OCI-LY7 (cell line): ENCODE measurements at regions not wholly inside any gene's neighbourhood (a gene's known extent, or its start where the extent isn't known, plus 50 kb on each side); places are given as distances from the start of the nearest gene placed in this dataset.

Experiments
- BruUV-seq: library from RNA; stranded (reverse); fragments of 400-500 nt; replicated peaks from 2 replicates; lab custom pipeline; 2021; lab: Mats Ljungman, UMichigan
- CTCF ChIA-PET: fragments of 300-600 bp; sonication (Branson Sonifier 250); formaldehyde crosslinking; loops from one replicate; lab custom pipeline; 2022; ENCODE audit warnings: antibody characterized with exemption; ENCODE audit not compliant: unreplicated experiment; lab: Charles Lee
- POLR2A ChIA-PET: fragments of 300-600 bp; sonication (Branson Sonifier 250); formaldehyde crosslinking; loops from one replicate; lab custom pipeline; 2022; ENCODE audit warnings: antibody characterized with exemption; lab: Charles Lee
- DNase-seq: peaks from one replicate; pipeline ENCODE4 v3.0.0-alpha.2; 2015; ENCODE audit warnings: low spot score
- H2AFZ ChIP-seq: fragments of 200-600 bp; sonication (generic), shearing (Covaris generic); 2 replicates; pipeline ENCODE4 v1.6.1; 2014; ENCODE audit warnings: mild to moderate bottlenecking, antibody characterized with exemption, low read length, moderate library complexity
- H3K27ac ChIP-seq: fragments of 200-600 bp; sonication (generic); 2 replicates; pipeline ENCODE4 v1.5.1; 2014; ENCODE audit warnings: mixed run types, low read depth, mild to moderate bottlenecking, moderate library complexity, low read length, inconsistent platforms; ENCODE audit not compliant: poor library complexity, severe bottlenecking
- H3K36me3 ChIP-seq: fragments of 200-600 bp; sonication (generic); 2 replicates; pipeline ENCODE4 v1.6.1; 2014; ENCODE audit warnings: mild to moderate bottlenecking, antibody characterized with exemption, low read length, moderate library complexity, mixed read lengths; ENCODE audit not compliant: insufficient read depth
- H3K4me1 ChIP-seq: fragments of 200-600 bp; sonication (generic); 2 replicates; pipeline ENCODE4 v1.5.1; 2014; ENCODE audit warnings: mild to moderate bottlenecking, low read length; ENCODE audit not compliant: insufficient read depth, poor library complexity, severe bottlenecking
- H3K4me2 ChIP-seq: fragments of 200-600 bp; sonication (generic); 2 replicates; pipeline ENCODE4 v1.6.1; 2014; ENCODE audit warnings: mild to moderate bottlenecking, low read length
- H3K4me3 ChIP-seq: fragments of 200-600 bp; sonication (generic); 2 replicates; pipeline ENCODE4 v1.5.1; 2014; ENCODE audit warnings: mild to moderate bottlenecking, low read depth, low read length; ENCODE audit not compliant: poor library complexity, severe bottlenecking
- H3K79me2 ChIP-seq: fragments of 200-600 bp; sonication (generic); 2 replicates; pipeline ENCODE4 v1.6.1; 2016; ENCODE audit warnings: low read depth, mild to moderate bottlenecking, low read length, moderate library complexity, mixed read lengths; ENCODE audit not compliant: insufficient read depth
- H3K9me2 ChIP-seq: fragments of 200-600 bp; sonication (generic); 2 replicates; pipeline ENCODE4 v1.6.1; 2016; ENCODE audit warnings: mild to moderate bottlenecking, low read length, mixed read lengths; ENCODE audit not compliant: insufficient read depth
- H3K9me3 ChIP-seq: fragments of 200-600 bp; sonication (generic); 2 replicates; pipeline ENCODE4 v1.6.1; 2014; ENCODE audit warnings: mild to moderate bottlenecking, mixed run types, low read length, mixed read lengths
- H4K20me1 ChIP-seq: fragments of 200-600 bp; sonication (generic); 2 replicates; pipeline ENCODE4 v1.6.1; 2014; ENCODE audit warnings: mild to moderate bottlenecking, antibody characterized with exemption, low read length, moderate library complexity, mixed read lengths; ENCODE audit not compliant: insufficient read depth
- EZH2phosphoT487 ChIP-seq: fragments of 200-600 bp; sonication (generic); IDR thresholded peaks from 2 replicates; pipeline ENCODE4 v1.6.1; 2018; ENCODE audit warnings: low read depth, borderline replicate concordance, mild to moderate bottlenecking, mixed run types, antibody characterized with exemption, low read length, moderate library complexity, mixed read lengths
- intact Hi-C: fragments of 100-400 bp; cut with micrococcal nuclease; formaldehyde crosslinking; loops from one replicate; pipeline ENCODE4 v1.10.0; 2022; ENCODE audit not compliant: unreplicated experiment
- TF ChIP-seq, protein P1 (sequence below): fragments of 200-600 bp; sonication (generic); conservative IDR thresholded peaks from 2 replicates; pipeline ENCODE4 v1.5.1; 2014; ENCODE audit warnings: mild to moderate bottlenecking, antibody characterized with exemption, low read length, moderate library complexity, mixed read lengths

DNA sequence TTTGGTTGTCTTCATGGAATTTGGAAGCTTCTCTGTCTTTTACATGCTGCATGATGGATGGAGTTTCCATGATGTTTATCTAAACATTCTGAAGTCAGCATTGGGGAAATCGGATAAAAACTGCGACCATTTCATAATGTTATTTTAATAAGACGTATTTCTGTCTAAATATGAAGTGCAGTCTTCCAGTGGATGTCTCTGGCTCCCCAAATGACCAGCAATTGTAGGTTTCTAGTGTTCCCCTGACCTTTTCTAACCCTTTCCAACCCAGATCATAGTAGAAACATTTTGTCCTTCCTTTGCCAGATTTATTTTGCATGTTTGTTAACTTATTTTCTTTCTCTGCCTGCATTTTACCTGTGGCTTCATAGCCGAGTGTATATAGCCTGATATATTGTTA, 559.3 kb downstream of the ADCYAP1 start:
- Histone ChIP-seq H3K4me3 (no peak overlapping the region), H3K4me1 (no peaks in the 10 kb centered on the region), H3K27ac (no peak overlapping the region), H3K79me2 (no peaks in the 10 kb centered on the region), H3K36me3 (no peaks in the 10 kb centered on the region), H3K9me2 (no peaks in the 10 kb centered on the region; the same call in 1 of the 2 replicates), H3K9me3 (no peaks in the 10 kb centered on the region; the same call in 1 of the 2 replicates), H3K4me2 (no peak overlapping the region), H4K20me1 (no peaks in the 10 kb centered on the region), H2AFZ (no peak overlapping the region)
- intact Hi-C loops = no loop called here
- ChIA-PET POLR2A (no interaction called here), CTCF (no interaction called here)
- no TSS peak for BruUV-seq
- TF ChIP-seq, protein P1, sequence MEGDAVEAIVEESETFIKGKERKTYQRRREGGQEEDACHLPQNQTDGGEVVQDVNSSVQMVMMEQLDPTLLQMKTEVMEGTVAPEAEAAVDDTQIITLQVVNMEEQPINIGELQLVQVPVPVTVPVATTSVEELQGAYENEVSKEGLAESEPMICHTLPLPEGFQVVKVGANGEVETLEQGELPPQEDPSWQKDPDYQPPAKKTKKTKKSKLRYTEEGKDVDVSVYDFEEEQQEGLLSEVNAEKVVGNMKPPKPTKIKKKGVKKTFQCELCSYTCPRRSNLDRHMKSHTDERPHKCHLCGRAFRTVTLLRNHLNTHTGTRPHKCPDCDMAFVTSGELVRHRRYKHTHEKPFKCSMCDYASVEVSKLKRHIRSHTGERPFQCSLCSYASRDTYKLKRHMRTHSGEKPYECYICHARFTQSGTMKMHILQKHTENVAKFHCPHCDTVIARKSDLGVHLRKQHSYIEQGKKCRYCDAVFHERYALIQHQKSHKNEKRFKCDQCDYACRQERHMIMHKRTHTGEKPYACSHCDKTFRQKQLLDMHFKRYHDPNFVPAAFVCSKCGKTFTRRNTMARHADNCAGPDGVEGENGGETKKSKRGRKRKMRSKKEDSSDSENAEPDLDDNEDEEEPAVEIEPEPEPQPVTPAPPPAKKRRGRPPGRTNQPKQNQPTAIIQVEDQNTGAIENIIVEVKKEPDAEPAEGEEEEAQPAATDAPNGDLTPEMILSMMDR = no peak
- TF ChIP-seq EZH2phosphoT487 = no peak
- no peak for DNase-seq

- no peak overlapping the region for H2AFZ ChIP-seq
- no peak overlapping the region for H3K4me3 ChIP-seq
- POLR2A ChIA-PET = no interaction called here
- no peak overlapping the region for H3K4me2 ChIP-seq
- no peaks in the 10 kb centered on the region for H3K36me3 ChIP-seq
- H3K9me2 ChIP-seq = no peaks in the 10 kb centered on the region; the same call in 1 of the 2 replicates
- no peak overlapping the region for H3K27ac ChIP-seq
- H3K9me3 ChIP-seq = no peaks in the 10 kb centered on the region; the same call in 1 of the 2 replicates
- CTCF ChIA-PET = no interaction called here
- DNase-seq = no peak
- H4K20me1 ChIP-seq = no peaks in the 10 kb centered on the region
- TF ChIP-seq, protein P1 = no peak
- TF ChIP-seq EZH2phosphoT487 = no peak
- no peaks in the 10 kb centered on the region for H3K79me2 ChIP-seq
- H3K4me1 ChIP-seq = no peaks in the 10 kb centered on the region
- no TSS peak for BruUV-seq
- intact Hi-C loops = no loop called here
These were observed 560.0 kb downstream of the ADCYAP1 start for GRCh38 chr18:1464444-1465217.

- Histone ChIP-seq H4K20me1 (no peaks in the 10 kb centered on the region), H3K36me3 (no peaks in the 10 kb centered on the region), H3K4me3 (no peak overlapping the region), H3K9me2 (no peaks in the 10 kb centered on the region; the same call in 1 of the 2 replicates), H3K9me3 (no peaks in the 10 kb centered on the region; the same call in 1 of the 2 replicates), H2AFZ (no peak overlapping the region), H3K4me1 (no peaks in the 10 kb centered on the region), H3K79me2 (no peaks in the 10 kb centered on the region), H3K4me2 (no peak overlapping the region), H3K27ac (no peak overlapping the region)
- POLR2A ChIA-PET = interaction anchor here (0.7 kb wide), 1 partner anchor 28 kb away, joined by 3 read pairs; no protein-coding TSS in a partner anchor
- DNase-seq = no peak
- BruUV-seq = no TSS peak
- intact Hi-C loops = no loop called here
- TF ChIP-seq, protein P1 = no peak
- TF ChIP-seq EZH2phosphoT487 = no peak
- CTCF ChIA-PET = no interaction called here
These were observed 561.4 kb downstream of the ADCYAP1 start for GRCh38 chr18:1466035-1466434.
